ENCODE measurements at regions not wholly inside any gene's neighbourhood (a gene's known extent, or its start where the extent isn't known, plus 50 kb on each side); places are given as distances from the start of the nearest gene placed in this dataset.

DNA sequence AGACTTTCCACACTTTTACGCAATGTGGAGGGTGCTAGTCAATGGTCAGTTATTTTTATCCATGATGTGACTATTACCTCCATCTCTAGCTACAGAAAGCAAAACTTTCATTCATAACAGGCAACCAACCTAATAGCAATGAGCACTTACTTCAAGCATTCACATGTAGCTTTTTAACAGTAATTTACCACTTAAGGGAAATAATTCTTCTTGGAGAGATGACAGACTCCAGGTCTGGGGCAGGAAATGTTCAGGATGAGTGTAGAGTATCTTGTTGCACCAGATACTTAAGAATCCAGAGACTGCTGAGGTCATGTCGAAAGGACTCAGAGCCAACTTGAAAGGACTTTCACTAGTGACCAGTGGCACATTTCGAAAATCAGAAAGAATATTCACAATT, 347.6 kb downstream of the CHRM3 start:
- TF ChIP-seq POLR2A (IDR thresholded peaks at IDR 0.05), result no peak
- TF ChIP-seq, protein P1, sequence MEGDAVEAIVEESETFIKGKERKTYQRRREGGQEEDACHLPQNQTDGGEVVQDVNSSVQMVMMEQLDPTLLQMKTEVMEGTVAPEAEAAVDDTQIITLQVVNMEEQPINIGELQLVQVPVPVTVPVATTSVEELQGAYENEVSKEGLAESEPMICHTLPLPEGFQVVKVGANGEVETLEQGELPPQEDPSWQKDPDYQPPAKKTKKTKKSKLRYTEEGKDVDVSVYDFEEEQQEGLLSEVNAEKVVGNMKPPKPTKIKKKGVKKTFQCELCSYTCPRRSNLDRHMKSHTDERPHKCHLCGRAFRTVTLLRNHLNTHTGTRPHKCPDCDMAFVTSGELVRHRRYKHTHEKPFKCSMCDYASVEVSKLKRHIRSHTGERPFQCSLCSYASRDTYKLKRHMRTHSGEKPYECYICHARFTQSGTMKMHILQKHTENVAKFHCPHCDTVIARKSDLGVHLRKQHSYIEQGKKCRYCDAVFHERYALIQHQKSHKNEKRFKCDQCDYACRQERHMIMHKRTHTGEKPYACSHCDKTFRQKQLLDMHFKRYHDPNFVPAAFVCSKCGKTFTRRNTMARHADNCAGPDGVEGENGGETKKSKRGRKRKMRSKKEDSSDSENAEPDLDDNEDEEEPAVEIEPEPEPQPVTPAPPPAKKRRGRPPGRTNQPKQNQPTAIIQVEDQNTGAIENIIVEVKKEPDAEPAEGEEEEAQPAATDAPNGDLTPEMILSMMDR (IDR thresholded peaks at IDR 0.05), result no peak
- no peak for DNase-seq
- Histone ChIP-seq H3K36me3 (no peaks in the 10 kb centered on the region), H3K9me3 (no peaks in the 10 kb centered on the region), H3K4me3 (no peak overlapping the region), H3K4me1 (no peaks in the 10 kb centered on the region), H3K27ac (no peak overlapping the region), H3K27me3 (no peaks in the 10 kb centered on the region)

DNA sequence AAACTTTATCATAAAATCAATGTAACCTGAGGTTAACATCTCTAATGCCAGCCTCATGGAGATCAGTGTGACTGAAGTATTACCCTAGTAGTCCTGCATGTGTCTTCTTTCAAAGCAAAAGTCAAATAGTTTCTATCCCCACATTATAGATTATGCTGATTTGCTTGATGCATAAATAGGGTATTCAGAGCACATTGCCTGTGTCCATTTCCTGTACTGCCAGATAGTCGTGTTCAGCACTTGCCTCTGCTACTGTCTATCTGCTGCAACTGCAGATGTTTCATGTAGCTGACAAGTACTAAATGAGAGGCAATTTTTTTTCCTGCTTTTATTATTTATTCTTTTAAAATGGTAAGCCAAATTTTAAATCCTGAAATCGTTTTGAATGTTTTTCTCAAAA, 348.7 kb downstream of the CHRM3 start:
- Histone ChIP-seq H3K4me3 (no peak overlapping the region), H3K27me3 (no peaks in the 10 kb centered on the region), H3K27ac (no peak overlapping the region), H3K9me3 (no peaks in the 10 kb centered on the region), H3K36me3 (no peaks in the 10 kb centered on the region), H3K4me1 (no peaks in the 10 kb centered on the region)
- DNase-seq, result no peak
- TF ChIP-seq POLR2A (IDR thresholded peaks at IDR 0.05), result no peak
- TF ChIP-seq, protein P1 (IDR thresholded peaks at IDR 0.05), result no peak

DNA sequence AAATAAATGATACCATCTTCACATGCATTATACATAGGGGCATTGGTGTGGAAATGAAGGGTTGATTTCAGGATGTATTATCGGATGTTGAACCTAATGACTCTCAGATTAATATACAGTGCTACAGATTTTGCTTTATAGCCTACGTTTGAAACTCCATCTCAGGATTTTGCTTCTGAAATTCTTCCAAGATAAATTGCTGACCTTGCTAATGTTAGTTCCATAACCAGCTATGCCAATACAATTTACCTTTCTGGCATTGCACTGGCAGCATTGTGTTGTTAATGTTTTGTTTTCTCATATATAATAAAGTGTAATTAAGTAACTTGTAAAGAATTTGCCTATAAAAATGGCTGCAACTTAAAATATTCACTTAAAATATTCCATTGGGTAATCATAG, 350.1 kb downstream of the CHRM3 start:
- H3K4me1 ChIP-seq, result no peaks in the 10 kb centered on the region
- TF ChIP-seq, protein P1 (IDR thresholded peaks at IDR 0.05), result no peak
- TF ChIP-seq POLR2A (IDR thresholded peaks at IDR 0.05), result no peak
- H3K27ac ChIP-seq, result no peak overlapping the region
- DNase-seq, result no peak
- H3K27me3 ChIP-seq, result no peaks in the 10 kb centered on the region
- no peaks in the 10 kb centered on the region for H3K9me3 ChIP-seq
- no peaks in the 10 kb centered on the region for H3K36me3 ChIP-seq
- no peak overlapping the region for H3K4me3 ChIP-seq

DNA sequence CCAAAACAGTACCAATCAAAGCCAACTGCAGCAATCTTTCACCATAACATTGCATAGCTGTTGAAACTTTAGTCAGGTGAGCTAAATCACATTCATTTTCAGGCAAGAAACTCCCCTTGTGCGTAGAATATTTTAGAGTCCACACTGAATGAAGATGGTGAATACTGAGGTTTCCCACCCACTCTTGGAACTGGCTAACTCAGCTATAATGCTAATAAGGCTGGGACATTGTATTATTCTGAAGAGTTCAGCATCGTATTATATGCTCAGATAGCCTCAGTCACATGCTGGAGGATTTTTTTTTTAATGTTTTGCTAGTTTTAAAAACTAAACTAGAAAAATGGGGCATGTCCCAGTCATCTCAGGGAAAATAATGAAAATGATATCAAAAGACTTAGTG, 352.3 kb upstream of the FMN2 start:
- Histone ChIP-seq H3K9me3 (no peaks in the 10 kb centered on the region), H3K4me3 (no peak overlapping the region), H3K4me1 (no peaks in the 10 kb centered on the region), H3K36me3 (no peaks in the 10 kb centered on the region), H3K27me3 (no peaks in the 10 kb centered on the region), H3K27ac (no peak overlapping the region)
- TF ChIP-seq POLR2A (IDR thresholded peaks at IDR 0.05), result no peak
- TF ChIP-seq, protein P1 (IDR thresholded peaks at IDR 0.05), result no peak
- DNase-seq, result no peak

DNA sequence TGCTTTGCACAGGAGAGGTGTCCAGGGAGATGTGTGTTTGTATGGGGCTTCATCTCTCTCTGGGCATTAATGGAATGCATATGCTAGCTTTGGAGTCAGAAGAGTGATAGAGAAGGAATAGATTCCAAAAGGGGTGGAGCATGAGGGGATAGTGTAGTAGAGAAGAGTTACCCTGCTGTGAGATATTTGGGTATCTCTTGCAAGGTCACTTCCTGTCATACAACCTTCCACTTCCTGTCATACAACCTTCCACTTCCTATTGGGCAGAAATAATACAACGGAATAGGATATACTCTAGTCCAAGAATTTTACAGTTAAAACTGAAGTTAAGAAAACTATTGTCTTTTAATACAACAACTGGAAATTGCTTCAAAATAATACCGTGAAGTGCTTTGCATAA, 351.8 kb upstream of the FMN2 start:
- Histone ChIP-seq H3K27ac (no peak overlapping the region), H3K27me3 (no peaks in the 10 kb centered on the region), H3K9me3 (no peaks in the 10 kb centered on the region), H3K4me1 (no peaks in the 10 kb centered on the region), H3K36me3 (no peaks in the 10 kb centered on the region), H3K4me3 (no peak overlapping the region)
- DNase-seq, result no peak
- TF ChIP-seq, protein P1 (IDR thresholded peaks at IDR 0.05), result no peak
- TF ChIP-seq POLR2A (IDR thresholded peaks at IDR 0.05), result no peak

DNA sequence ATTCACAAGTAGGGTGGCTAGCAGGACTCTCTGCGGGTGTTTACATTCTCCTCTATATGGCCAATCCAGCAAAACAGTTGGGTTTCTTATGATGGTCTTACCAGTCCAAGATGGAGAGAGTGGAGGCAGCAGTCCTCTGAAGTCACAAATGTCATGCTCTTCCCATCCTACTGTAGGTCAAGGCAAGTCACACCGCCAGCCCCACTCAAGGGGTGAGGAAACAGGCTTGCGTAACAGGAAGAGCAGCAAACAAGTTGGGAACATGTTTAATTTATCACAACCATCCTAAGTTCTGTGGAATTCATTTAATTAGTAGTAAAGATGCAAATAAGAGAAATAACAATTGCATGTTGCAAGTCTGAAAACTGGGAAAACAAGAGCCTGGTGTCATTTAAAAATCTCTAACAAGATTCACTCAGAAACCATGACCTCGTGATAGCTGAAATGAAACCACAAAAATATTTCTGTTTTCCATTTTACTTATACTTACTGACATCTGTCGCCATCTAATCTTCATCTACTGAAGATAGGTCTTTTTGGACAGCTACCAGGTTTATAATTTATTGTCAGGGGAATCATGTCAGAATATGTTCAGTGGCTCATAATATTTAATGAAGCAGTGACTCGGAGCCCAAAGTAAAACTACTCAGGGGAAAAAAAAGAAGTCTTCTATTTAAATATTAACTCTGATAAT, 349.1 kb upstream of the FMN2 start:
- Histone ChIP-seq H3K4me1 (no peaks in the 10 kb centered on the region), H3K4me3 (no peak overlapping the region), H3K27me3 (no peaks in the 10 kb centered on the region), H3K9me3 (no peaks in the 10 kb centered on the region), H3K36me3 (no peaks in the 10 kb centered on the region), H3K27ac (no peak overlapping the region)
- no peak for DNase-seq
- TF ChIP-seq, protein P1 (IDR thresholded peaks at IDR 0.05), result no peak
- no peak for TF ChIP-seq POLR2A (IDR thresholded peaks at IDR 0.05)
